C4-2B (cell line): ENCODE measurements at regions not wholly inside any gene's neighbourhood (a gene's known extent, or its start where the extent isn't known, plus 50 kb on each side); places are given as distances from the start of the nearest gene placed in this dataset.

Experiments used
- CTCF ChIP-seq: fragments of 450-650 bp; conservative IDR thresholded peaks from 2 replicates; pipeline ENCODE4 v1.5.1; 2017; ENCODE audit warnings: mild to moderate bottlenecking
- ZFX ChIP-seq: fragments of 450-650 bp; IDR thresholded peaks from 2 replicates; pipeline ENCODE4 v1.6.1; 2017

GRCh38 chr6:56380476-56380875, 133.1 kb upstream of the COL21A1 start:
- TF ChIP-seq CTCF (no peak), ZFX (no peak)
